22Rv1 (cell line): ENCODE measurements at regions not wholly inside any gene's neighbourhood (a gene's known extent, or its start where the extent isn't known, plus 50 kb on each side); places are given as distances from the start of the nearest gene placed in this dataset.

ENCODE experiments used
- ZFX ChIP-seq: fragments of 450-650 bp; IDR thresholded peaks from 2 replicates; pipeline ENCODE4 v1.6.1; 2017; ENCODE audit warnings: antibody characterized with exemption, borderline replicate concordance
- TF ChIP-seq, protein P1 (sequence below): fragments of 450-650 bp; IDR thresholded peaks from 2 replicates; pipeline ENCODE4 v1.5.1; 2017; ENCODE audit warnings: mild to moderate bottlenecking

DNA sequence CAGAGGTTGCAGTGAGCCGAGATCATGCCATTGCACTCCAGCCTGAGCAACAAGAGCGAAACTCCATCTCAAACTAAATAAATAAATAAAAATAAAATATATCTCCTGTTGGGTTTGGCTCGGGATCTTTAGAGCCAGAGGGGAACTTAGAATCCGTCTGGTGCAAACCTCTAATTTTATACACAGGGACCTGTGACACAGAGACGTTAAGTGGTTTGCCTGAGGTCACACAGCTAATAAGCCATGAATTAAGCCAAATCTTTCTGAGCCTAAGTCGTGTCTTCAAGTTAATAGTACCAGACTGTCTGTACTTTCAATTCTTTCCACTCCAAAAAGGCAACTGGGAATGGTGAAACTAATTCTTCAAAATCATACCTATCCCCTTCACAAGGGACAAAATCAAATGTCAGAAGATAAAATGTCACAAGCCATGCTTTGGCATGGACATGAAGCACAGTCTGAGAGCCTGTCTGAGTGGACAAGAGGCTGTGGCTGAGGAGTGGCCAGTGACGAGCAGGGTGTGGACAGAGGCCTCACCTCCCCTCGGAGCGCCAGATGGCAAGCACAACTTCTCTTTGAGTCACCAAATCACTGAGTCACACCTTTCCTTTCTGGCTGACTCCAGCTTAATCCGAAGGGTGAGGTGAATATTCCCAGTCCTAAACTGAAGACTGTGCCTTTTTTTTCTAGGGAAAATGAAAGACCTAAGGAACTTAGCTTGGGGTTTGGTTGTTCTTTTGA lies 177.4 kb downstream of the TFAP2A start:
- TF ChIP-seq, protein P1, sequence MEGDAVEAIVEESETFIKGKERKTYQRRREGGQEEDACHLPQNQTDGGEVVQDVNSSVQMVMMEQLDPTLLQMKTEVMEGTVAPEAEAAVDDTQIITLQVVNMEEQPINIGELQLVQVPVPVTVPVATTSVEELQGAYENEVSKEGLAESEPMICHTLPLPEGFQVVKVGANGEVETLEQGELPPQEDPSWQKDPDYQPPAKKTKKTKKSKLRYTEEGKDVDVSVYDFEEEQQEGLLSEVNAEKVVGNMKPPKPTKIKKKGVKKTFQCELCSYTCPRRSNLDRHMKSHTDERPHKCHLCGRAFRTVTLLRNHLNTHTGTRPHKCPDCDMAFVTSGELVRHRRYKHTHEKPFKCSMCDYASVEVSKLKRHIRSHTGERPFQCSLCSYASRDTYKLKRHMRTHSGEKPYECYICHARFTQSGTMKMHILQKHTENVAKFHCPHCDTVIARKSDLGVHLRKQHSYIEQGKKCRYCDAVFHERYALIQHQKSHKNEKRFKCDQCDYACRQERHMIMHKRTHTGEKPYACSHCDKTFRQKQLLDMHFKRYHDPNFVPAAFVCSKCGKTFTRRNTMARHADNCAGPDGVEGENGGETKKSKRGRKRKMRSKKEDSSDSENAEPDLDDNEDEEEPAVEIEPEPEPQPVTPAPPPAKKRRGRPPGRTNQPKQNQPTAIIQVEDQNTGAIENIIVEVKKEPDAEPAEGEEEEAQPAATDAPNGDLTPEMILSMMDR: no peak
- TF ChIP-seq ZFX: no peak
